Activated naive CD4-positive, alpha-beta T cell treated with anti-CD3 and anti-CD28 coated beads, Interleukin-2, amount 50 U/mL, for 24 hours (primary cell): ENCODE measurements at regions not wholly inside any gene's neighbourhood (a gene's known extent, or its start where the extent isn't known, plus 50 kb on each side); places are given as distances from the start of the nearest gene placed in this dataset.
"Not testable (repeated sequence)": the region's sequence is repeated elsewhere in the genome, so short reads cannot be mapped to it uniquely, and the experiment has no call there.

Experiments used
- H3K27ac Mint-ChIP-seq: one replicate; pipeline ENCODE4 v1.8.0; 2021; ENCODE audit warnings: mild to moderate bottlenecking, mixed read lengths
- H3K27me3 Mint-ChIP-seq: one replicate; pipeline ENCODE4 v1.8.0; 2021; ENCODE audit warnings: mixed read lengths
- H3K36me3 Mint-ChIP-seq: one replicate; pipeline ENCODE4 v1.8.0; 2021; ENCODE audit warnings: mixed read lengths
- H3K4me1 Mint-ChIP-seq: one replicate; pipeline ENCODE4 v1.8.0; 2021; ENCODE audit warnings: mixed read lengths
- H3K4me3 Mint-ChIP-seq: one replicate; pipeline ENCODE4 v1.8.0; 2021; ENCODE audit warnings: mild to moderate bottlenecking, mixed read lengths
- H3K9me3 Mint-ChIP-seq: one replicate; pipeline ENCODE4 v1.8.0; 2021; ENCODE audit warnings: mixed read lengths

- H3K36me3 Mint-ChIP-seq, H3K27ac Mint-ChIP-seq, H3K9me3 Mint-ChIP-seq, H3K4me1 Mint-ChIP-seq, H3K27me3 Mint-ChIP-seq, H3K4me3 Mint-ChIP-seq: not testable (repeated sequence)
Measured at GRCh38 chr6:10311546-10312405, 103.1 kb downstream of the TFAP2A start.

DNA sequence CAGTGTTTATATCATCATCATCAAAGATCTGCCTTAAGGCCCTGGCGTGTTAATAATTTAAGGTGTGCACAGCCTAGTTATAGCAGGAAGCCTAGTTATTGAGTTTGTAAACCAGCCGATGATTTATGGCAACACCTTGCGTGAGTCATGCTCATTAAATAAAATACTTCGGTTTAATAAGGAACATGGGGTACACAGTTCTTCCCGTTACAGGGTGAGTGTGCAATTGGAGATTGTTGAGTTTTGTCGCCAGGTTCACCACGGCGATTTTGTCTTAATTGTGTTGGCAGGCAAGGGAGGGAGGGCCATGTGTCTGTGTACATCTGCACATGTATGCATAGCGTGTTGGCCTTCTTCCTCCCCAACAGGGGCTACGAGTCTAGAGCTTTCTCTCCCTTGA lies 104.0 kb downstream of the TFAP2A start:
- H3K9me3 Mint-ChIP-seq: no peaks in the 10 kb centered on the region
- H3K27ac Mint-ChIP-seq: no peak overlapping the region

DNA sequence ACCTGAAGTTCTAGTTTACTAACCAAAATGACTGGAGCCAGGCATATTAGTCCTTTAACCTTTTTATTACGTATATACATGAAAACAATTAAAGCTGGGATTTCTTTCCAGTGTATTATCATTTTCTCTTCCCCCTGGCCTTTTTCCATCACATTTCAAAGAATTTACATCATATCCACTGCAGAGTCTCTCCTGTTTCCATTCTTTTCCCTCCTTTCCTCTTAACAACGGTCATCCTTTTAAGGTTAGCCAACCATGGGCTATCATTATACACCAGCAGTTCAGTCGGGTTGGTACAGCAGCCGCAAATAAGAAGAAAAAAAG lies 104.6 kb downstream of the TFAP2A start:
- no peaks in the 10 kb centered on the region for H3K9me3 Mint-ChIP-seq
- H3K27ac Mint-ChIP-seq: no peak overlapping the region
- H3K4me1 Mint-ChIP-seq: no peaks in the 10 kb centered on the region
- no peak overlapping the region for H3K4me3 Mint-ChIP-seq
- no peaks in the 10 kb centered on the region for H3K36me3 Mint-ChIP-seq
- H3K27me3 Mint-ChIP-seq: no peaks in the 10 kb centered on the region

More for the DNA sequence above, 104.0 kb downstream of the TFAP2A start:
- Mint-ChIP-seq H3K27me3 (peaks cover 1% of the 10 kb centered on the region), H3K4me3 (no peak overlapping the region), H3K4me1 (no peaks in the 10 kb centered on the region), H3K36me3 (no peaks in the 10 kb centered on the region)

GRCh38 chr6:10309457-10310329 lies 105.2 kb downstream of the TFAP2A start:
- no peaks in the 10 kb centered on the region for H3K36me3 Mint-ChIP-seq
- no peaks in the 10 kb centered on the region for H3K4me1 Mint-ChIP-seq
- H3K27ac Mint-ChIP-seq: no peak overlapping the region
- H3K27me3 Mint-ChIP-seq: no peaks in the 10 kb centered on the region
- no peaks in the 10 kb centered on the region for H3K9me3 Mint-ChIP-seq
- H3K4me3 Mint-ChIP-seq: no peak overlapping the region

DNA sequence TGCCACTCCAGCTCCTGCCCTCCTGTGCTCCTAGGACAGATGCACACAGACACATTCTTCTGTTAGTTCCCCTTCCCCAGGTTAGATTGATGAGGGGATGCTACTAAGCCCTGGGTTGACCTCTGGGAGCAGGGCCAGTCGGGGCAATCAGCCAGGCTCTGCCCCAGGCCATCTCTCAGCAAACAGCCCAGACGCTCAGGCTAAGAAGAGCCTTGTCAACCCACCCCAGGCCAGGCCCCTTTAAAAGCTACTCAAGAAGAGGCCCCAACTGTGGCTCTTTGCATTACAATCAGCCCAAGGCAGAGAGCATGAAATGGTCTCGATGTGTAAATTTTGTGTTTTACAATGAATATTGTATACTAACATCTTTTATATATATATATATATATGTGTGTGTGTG lies 107.4 kb downstream of the TFAP2A start:
- Mint-ChIP-seq H3K9me3 (no peaks in the 10 kb centered on the region), H3K36me3 (no peaks in the 10 kb centered on the region), H3K4me3 (no peak overlapping the region), H3K27me3 (no peaks in the 10 kb centered on the region), H3K4me1 (no peaks in the 10 kb centered on the region), H3K27ac (no peak overlapping the region)

DNA sequence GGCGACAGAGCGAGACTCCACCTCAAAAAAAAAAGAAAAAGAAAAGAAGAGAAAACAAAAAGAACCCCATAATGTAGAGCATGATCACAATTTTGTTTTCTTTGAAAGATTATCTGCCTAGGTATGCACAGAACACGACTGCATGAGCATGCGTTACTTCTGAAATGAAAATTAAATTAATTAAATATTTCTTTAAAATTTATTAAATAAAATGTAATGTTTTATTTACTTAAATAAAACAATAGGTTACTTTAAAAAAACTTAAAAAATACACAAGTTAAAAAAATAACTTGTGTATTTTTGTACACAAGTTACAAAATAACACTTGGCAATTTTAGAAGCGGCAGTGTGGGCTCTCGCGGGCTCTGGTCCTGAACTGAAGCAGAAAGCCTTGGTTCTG lies 107.8 kb downstream of the TFAP2A start:
- Mint-ChIP-seq H3K4me1 (no peaks in the 10 kb centered on the region), H3K27me3 (no peaks in the 10 kb centered on the region), H3K4me3 (no peak overlapping the region), H3K9me3 (no peaks in the 10 kb centered on the region), H3K36me3 (no peaks in the 10 kb centered on the region), H3K27ac (no peak overlapping the region)

DNA sequence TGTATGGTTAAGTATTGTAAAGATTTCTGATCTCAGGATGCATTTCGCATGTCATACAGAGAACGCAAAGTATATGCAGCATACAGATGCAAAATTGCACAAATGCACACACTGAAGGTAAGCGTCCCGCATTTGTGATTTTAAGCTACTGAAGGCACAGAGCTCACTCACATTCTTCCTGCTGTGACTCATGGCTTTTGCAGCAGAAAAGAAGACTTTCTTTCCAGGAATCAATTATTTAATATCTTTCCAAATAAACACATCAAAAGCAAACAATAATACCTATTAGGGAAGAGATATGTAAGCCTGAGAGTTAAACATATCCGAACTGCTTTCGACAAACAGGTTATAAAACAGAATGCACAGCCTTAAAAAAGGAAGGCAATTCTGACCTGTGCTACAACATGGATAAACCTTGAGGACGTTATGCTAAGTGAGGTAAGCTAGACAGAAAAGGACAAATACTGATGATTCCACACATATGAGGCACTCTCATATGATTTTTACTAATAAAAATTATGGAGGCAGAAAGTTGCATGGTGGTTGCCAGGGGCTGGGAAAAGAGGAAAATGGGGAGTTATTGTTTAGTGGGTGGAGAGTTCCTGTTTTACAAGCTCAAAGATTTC lies 109.0 kb downstream of the TFAP2A start:
- H3K4me1 Mint-ChIP-seq: no peaks in the 10 kb centered on the region
- H3K9me3 Mint-ChIP-seq: no peaks in the 10 kb centered on the region
- H3K27ac Mint-ChIP-seq: no peak overlapping the region
- no peak overlapping the region for H3K4me3 Mint-ChIP-seq
- H3K36me3 Mint-ChIP-seq: no peaks in the 10 kb centered on the region
- H3K27me3 Mint-ChIP-seq: no peaks in the 10 kb centered on the region

DNA sequence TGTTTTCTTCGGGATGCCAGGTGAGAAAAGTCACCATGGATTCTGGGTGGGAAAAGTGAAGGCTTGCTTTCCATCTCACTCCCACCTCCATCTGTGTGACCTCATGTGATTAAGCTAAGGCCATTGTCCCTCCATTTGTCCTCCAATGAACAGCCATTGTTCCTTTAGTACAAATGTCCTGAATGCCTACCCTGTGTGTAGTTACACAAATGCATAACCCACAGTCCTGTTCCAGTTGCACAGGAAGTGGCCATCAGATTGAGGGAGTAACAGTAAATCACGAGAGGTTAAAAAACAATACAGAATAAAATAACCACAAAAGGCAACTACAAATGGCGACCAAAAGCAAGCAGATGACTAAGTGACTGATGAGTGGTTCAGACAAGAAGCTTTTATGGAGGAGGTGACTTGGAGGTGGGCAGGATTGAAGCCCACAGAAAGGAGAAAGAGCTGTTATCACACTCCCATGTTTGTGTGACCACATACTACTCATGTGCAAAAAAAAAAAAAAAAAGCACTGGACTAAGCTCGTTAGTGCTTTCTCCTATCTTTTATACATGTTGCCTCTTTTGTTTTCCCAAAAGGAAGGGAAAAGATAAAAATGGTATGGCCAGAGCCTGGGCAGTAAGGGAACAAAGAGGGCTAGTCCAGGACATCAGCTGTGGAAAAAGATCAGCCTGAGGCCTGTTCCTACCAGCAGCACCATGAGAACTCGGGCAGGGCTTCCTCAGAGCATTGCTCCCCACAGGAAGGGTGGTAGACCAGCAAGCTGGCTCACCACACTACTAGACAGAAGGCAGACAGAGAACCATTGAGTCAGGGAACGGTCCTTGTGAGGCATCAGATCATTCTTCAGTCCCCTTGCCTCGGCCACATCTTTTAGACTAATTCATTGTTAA lies 111.0 kb downstream of the TFAP2A start:
- no peak overlapping the region for H3K27ac Mint-ChIP-seq
- H3K4me1 Mint-ChIP-seq: no peaks in the 10 kb centered on the region
- no peak overlapping the region for H3K4me3 Mint-ChIP-seq
- H3K36me3 Mint-ChIP-seq: no peaks in the 10 kb centered on the region
- no peaks in the 10 kb centered on the region for H3K9me3 Mint-ChIP-seq
- no peaks in the 10 kb centered on the region for H3K27me3 Mint-ChIP-seq

- no peak overlapping the region for H3K4me3 Mint-ChIP-seq
- no peaks in the 10 kb centered on the region for H3K4me1 Mint-ChIP-seq
- H3K27ac Mint-ChIP-seq: no peak overlapping the region
- no peaks in the 10 kb centered on the region for H3K36me3 Mint-ChIP-seq
- H3K9me3 Mint-ChIP-seq: no peaks in the 10 kb centered on the region
- no peaks in the 10 kb centered on the region for H3K27me3 Mint-ChIP-seq
Measured at GRCh38 chr6:10302566-10303235, 112.2 kb downstream of the TFAP2A start.

DNA sequence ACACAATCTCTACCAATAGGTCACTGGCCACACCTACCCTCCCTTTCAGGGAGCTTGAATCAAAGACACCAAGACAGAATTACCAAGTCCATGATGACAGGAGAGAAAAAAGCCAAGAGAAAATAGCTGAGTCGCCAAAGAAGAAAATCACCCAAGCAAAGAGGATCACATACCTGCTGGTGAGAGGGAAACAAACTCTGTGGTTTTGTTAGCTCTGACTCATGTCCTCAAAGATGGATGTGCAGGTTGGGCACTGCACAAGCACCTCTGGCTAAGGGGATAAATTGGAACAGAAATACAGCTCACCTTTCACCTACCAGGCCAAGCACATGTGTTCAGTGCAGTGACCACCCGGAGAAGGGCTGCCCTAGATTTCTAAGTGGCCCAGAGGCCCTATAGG lies 114.8 kb downstream of the TFAP2A start:
- H3K4me3 Mint-ChIP-seq: no peak overlapping the region
- H3K36me3 Mint-ChIP-seq: no peaks in the 10 kb centered on the region
- H3K27ac Mint-ChIP-seq: no peak overlapping the region
- no peaks in the 10 kb centered on the region for H3K4me1 Mint-ChIP-seq
- no peaks in the 10 kb centered on the region for H3K27me3 Mint-ChIP-seq
- no peaks in the 10 kb centered on the region for H3K9me3 Mint-ChIP-seq

- Mint-ChIP-seq H3K4me3 (no peak overlapping the region), H3K36me3 (no peaks in the 10 kb centered on the region), H3K27me3 (no peaks in the 10 kb centered on the region), H3K27ac (no peak overlapping the region), H3K9me3 (no peaks in the 10 kb centered on the region), H3K4me1 (no peaks in the 10 kb centered on the region)
Measured at GRCh38 chr6:10297832-10298231, 117.0 kb downstream of the TFAP2A start.

DNA sequence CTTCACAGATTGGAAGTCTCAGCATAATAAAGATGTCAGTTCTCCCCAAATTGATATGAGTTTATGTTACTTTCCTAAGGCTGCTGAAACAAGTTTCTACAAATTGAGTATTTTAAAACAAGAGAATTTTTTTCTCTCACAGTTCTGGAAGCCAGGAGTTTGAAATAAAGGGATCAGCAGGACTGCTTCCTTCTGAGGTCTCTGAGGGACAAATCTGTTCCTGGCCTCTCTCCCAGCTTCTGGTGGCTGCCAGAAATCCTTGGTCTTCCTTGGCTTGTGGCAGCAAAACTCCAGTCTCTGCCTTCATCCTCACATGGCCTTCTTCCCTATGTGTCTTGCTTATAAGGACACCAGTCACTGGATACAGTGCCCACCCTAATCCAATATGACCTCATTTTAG lies 136.1 kb downstream of the TFAP2A start:
- no peak overlapping the region for H3K27ac Mint-ChIP-seq

DNA sequence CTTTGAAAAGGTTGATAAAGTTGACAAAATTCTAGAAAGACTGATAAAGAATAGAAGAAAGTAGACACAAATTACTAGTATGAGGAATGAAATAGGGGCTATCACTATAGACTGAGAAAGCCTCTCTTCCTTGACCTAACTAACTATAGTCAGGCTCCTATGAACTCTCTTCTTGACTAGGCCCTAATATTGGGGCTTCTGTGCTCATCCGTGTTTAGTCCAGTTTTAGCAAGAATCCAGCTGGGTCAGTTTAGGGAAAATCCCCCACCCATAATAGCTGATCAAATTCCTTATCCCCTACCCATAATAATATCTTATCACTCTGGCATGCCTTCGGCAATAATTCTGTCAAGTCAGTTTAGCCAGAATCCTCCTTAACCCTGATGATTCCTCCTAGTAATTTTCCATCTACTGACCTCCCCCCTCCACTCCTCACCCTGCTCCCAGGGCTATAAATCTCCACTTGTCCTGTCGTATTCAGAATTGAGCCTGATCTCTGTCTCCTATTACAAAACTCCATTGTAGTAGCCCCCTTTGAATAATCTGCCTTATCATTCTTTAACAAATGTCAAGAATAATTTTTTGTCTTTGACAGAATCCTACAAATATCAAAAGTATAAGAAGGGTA lies 138.1 kb downstream of the TFAP2A start:
- no peak overlapping the region for H3K27ac Mint-ChIP-seq
- no peak overlapping the region for H3K4me3 Mint-ChIP-seq
- peaks cover 6% of the 10 kb centered on the region for H3K27me3 Mint-ChIP-seq
- H3K4me1 Mint-ChIP-seq: no peaks in the 10 kb centered on the region
- H3K9me3 Mint-ChIP-seq: peaks cover 24% of the 10 kb centered on the region
- H3K36me3 Mint-ChIP-seq: no peaks in the 10 kb centered on the region

More for the DNA sequence above, 136.1 kb downstream of the TFAP2A start:
- no peaks in the 10 kb centered on the region for H3K36me3 Mint-ChIP-seq
- H3K27me3 Mint-ChIP-seq: peaks cover 3% of the 10 kb centered on the region
- H3K9me3 Mint-ChIP-seq: peaks cover 24% of the 10 kb centered on the region
- H3K4me1 Mint-ChIP-seq: no peaks in the 10 kb centered on the region
- no peak overlapping the region for H3K4me3 Mint-ChIP-seq

- no peak overlapping the region for H3K27ac Mint-ChIP-seq
- H3K36me3 Mint-ChIP-seq: no peaks in the 10 kb centered on the region
- H3K9me3 Mint-ChIP-seq: peaks cover 24% of the 10 kb centered on the region
- no peaks in the 10 kb centered on the region for H3K4me1 Mint-ChIP-seq
- H3K4me3 Mint-ChIP-seq: no peak overlapping the region
- H3K27me3 Mint-ChIP-seq: peaks cover 6% of the 10 kb centered on the region
Measured at GRCh38 chr6:10276106-10276505, 138.8 kb downstream of the TFAP2A start.
